GM12873 (cell line): ENCODE measurements at regions not wholly inside any gene's neighbourhood (a gene's known extent, or its start where the extent isn't known, plus 50 kb on each side); places are given as distances from the start of the nearest gene placed in this dataset.

Source experiments
- TF ChIP-seq, protein P1 (sequence below): IDR thresholded peaks from 2 replicates; pipeline ENCODE4 v1.5.1; 2012; ENCODE audit warnings: low read depth, mild to moderate bottlenecking, moderate library complexity, low read length, control low read depth; ENCODE audit not compliant: insufficient read depth; ENCODE audit errors: missing control alignments

DNA sequence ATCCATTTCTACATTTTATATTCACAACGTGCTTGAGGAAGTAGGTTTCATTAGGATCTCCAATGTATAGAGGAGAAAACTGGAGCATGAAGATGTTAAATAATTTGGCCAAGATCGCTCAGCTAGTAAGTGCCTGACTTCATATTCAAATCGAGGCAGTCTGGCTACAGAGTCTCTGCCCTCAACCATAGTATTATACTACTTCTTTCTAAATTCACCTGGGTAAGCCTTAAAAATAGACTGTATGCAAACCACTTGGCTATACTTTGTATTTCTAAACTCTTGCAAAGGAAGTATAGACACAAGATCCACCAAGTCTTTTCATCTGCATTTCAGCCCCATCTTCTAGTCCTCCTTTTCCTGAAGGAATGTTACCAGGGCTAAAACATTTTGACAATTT, 232.0 kb downstream of the PLK2 start:
- TF ChIP-seq, protein P1, sequence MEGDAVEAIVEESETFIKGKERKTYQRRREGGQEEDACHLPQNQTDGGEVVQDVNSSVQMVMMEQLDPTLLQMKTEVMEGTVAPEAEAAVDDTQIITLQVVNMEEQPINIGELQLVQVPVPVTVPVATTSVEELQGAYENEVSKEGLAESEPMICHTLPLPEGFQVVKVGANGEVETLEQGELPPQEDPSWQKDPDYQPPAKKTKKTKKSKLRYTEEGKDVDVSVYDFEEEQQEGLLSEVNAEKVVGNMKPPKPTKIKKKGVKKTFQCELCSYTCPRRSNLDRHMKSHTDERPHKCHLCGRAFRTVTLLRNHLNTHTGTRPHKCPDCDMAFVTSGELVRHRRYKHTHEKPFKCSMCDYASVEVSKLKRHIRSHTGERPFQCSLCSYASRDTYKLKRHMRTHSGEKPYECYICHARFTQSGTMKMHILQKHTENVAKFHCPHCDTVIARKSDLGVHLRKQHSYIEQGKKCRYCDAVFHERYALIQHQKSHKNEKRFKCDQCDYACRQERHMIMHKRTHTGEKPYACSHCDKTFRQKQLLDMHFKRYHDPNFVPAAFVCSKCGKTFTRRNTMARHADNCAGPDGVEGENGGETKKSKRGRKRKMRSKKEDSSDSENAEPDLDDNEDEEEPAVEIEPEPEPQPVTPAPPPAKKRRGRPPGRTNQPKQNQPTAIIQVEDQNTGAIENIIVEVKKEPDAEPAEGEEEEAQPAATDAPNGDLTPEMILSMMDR = no peak

DNA sequence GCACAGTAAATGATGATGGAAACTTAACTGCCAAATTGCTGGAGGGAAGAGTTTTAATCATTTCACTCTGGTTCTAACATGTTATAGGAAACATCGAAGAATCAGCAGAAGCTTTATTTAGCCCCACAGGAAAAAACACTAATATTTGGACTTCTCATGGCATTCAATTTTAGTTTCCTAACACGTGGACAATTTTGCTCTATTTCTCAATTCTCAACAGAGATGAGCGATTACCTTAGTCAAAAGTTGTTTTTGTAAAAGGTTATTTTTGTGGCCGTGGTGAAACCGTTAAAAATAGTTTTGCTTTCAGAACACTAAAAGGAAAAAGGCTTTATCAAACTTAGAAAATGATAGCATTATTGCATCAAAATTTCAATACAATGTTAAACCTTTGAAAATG, 235.2 kb downstream of the PLK2 start:
- TF ChIP-seq, protein P1 = no peak

- TF ChIP-seq, protein P1 = no peak
Measured at GRCh38 chr5:58224221-58224620, 235.7 kb downstream of the PLK2 start.

DNA sequence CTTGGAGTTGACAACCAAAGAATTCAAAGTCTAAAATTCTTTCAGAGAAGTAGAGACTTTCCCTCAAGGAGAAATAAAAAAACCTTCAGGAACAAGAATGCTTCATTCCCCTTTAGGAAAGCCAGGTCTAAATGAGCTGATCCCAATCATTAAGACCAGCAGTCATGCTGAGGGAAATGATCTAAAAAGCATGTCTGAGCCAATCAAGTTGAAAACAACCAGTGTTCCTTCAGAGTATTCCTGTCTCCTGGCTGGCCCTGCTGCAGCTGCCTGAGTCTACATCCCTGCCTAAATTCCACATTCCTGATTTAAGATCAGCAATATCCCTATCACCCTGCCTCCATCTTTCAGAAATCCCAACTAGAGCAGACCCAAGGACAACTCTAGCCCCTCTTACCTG, 244.5 kb downstream of the PLK2 start:
- TF ChIP-seq, protein P1 = no peak

- TF ChIP-seq, protein P1 = no peak
Measured at GRCh38 chr5:58211441-58211840, 248.4 kb downstream of the PLK2 start.

DNA sequence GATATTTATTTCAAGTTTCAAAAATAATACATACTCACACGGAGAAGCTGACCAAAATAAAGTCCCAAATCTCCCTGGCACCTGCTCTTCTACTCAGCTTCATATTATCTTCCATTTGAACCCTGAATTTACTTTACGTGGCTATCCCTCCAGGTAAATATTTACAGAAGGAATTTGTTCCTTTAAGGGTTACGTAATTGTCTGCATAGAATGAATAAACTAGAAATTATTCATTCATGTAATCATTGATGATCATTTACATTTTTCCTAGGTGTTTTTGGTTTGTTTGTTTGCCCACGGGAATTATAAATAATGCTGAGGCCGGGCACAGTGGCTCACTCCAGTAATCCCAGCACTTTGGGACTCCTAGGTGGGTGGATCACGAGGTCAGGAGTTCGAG, 251.2 kb downstream of the PLK2 start:
- TF ChIP-seq, protein P1 = no peak

DNA sequence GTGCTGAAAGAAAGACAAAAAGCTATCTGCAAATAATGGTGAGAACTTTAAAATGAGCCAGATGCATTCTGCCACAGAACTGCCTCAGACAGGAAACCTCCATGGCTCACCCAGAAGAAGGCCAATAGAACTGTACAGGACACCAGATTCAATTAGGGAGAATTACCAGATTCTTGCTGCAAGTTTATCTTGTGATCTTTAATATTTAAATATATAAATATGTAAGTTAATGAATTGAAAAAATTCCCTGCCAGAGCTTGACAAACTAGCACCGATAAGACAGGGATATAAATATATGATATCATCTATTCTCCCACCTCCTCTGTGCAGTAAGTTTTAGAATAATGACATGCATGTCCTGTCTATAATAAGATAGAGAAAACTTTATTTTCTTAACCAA, 252.8 kb downstream of the PLK2 start:
- TF ChIP-seq, protein P1 = no peak
